AG04450 (cell line): ENCODE measurements at regions not wholly inside any gene's neighbourhood (a gene's known extent, or its start where the extent isn't known, plus 50 kb on each side); places are given as distances from the start of the nearest gene placed in this dataset.
"Not testable (repeated sequence)": the region's sequence is repeated elsewhere in the genome, so short reads cannot be mapped to it uniquely, and the experiment has no call there.

Source experiments
- CTCF ChIA-PET: fragments of 300-600, 350-600 bp; formaldehyde crosslinking; extraction: SDS; loops from one replicate; lab custom pipeline; 2022; ENCODE audit warnings: antibody characterized with exemption, inconsistent platforms; lab: Charles Lee
- POLR2A ChIA-PET: fragments of 350-600 bp; formaldehyde crosslinking; extraction: SDS; loops from one replicate; lab custom pipeline; 2021; ENCODE audit warnings: antibody characterized with exemption, inconsistent platforms; lab: Yijun Ruan, JAX
- DNase-seq: peaks from one replicate; pipeline ENCODE4 v3.0.0-alpha.2; 2011; ENCODE audit warnings: low read depth, low spot score
- H3K27ac ChIP-seq: one replicate; pipeline ENCODE4 v1.5.1; 2012; ENCODE audit warnings: low read depth, low read length, control low read depth
- H3K27me3 ChIP-seq: one replicate; pipeline ENCODE4 v1.6.0; 2012; ENCODE audit warnings: low read length; ENCODE audit not compliant: control insufficient read depth, insufficient read depth
- H3K4me3 ChIP-seq: 2 replicates; pipeline ENCODE4 v1.5.1; 2011; ENCODE audit warnings: mild to moderate bottlenecking, low read depth, low read length, control low read depth
- H3K9me3 ChIP-seq: 2 replicates; pipeline ENCODE4 v1.5.1; 2012; ENCODE audit warnings: low read length; ENCODE audit not compliant: control insufficient read depth, insufficient read depth
- TF ChIP-seq, protein P1 (sequence below): IDR thresholded peaks from 2 replicates; pipeline ENCODE4 v1.5.1; 2011; ENCODE audit warnings: low read depth, low read length, control low read depth, inconsistent platforms

DNA sequence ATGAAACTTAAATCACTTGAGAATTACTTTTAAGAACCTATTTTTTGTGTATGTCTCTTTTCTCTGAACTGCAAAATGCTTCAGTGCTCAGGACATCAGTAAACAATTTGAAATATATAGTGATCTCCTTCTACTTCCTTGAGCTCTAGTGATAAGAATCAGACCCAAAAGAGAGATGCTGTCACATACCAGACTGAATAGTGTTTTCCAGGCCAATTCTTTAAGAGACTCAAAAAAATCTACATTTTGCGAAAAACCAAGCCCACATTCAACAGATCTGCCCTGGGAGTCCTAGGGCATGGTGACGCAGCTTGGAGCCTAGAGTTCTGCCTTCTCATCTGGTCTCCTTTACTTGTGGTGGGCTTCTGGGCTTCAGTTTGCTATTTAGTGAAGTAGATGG is 72.1 kb upstream of the SLC13A1 start:
- Histone ChIP-seq H3K27me3 (no peaks in the 10 kb centered on the region), H3K9me3 (peaks cover under 1% of the 10 kb centered on the region; the same call in 1 of the 2 replicates), H3K4me3 (no peak overlapping the region), H3K27ac (no peak overlapping the region)
- ChIA-PET CTCF (no interaction called here), POLR2A (no interaction called here)
- no peak for DNase-seq
- TF ChIP-seq, protein P1, sequence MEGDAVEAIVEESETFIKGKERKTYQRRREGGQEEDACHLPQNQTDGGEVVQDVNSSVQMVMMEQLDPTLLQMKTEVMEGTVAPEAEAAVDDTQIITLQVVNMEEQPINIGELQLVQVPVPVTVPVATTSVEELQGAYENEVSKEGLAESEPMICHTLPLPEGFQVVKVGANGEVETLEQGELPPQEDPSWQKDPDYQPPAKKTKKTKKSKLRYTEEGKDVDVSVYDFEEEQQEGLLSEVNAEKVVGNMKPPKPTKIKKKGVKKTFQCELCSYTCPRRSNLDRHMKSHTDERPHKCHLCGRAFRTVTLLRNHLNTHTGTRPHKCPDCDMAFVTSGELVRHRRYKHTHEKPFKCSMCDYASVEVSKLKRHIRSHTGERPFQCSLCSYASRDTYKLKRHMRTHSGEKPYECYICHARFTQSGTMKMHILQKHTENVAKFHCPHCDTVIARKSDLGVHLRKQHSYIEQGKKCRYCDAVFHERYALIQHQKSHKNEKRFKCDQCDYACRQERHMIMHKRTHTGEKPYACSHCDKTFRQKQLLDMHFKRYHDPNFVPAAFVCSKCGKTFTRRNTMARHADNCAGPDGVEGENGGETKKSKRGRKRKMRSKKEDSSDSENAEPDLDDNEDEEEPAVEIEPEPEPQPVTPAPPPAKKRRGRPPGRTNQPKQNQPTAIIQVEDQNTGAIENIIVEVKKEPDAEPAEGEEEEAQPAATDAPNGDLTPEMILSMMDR = no peak

DNA sequence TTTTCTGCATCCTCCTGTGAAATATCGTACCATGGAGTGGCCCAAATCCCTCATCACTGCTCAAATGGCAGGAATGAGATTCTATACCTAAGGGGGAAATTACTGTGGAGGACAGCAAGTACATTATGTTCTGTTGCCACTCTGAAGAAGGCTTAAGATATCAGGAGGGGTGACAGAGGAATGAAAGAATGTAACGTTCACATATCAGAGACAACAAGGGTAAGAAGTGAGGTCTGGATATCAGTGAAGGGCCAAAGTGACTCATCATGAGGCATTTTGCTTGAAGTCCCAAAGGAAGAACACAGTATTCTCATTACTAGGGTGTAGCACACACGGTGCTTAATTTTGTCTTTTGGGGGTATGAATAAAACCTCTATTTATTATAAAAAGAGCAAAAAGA is 71.5 kb upstream of the SLC13A1 start:
- peaks cover 4% of the 10 kb centered on the region; the same call in 1 of the 2 replicates for H3K9me3 ChIP-seq
- POLR2A ChIA-PET = no interaction called here
- no peak overlapping the region for H3K4me3 ChIP-seq
- H3K27ac ChIP-seq = no peak overlapping the region
- H3K27me3 ChIP-seq = no peaks in the 10 kb centered on the region
- no peak for DNase-seq
- TF ChIP-seq, protein P1 = no peak
- CTCF ChIA-PET = no interaction called here

DNA sequence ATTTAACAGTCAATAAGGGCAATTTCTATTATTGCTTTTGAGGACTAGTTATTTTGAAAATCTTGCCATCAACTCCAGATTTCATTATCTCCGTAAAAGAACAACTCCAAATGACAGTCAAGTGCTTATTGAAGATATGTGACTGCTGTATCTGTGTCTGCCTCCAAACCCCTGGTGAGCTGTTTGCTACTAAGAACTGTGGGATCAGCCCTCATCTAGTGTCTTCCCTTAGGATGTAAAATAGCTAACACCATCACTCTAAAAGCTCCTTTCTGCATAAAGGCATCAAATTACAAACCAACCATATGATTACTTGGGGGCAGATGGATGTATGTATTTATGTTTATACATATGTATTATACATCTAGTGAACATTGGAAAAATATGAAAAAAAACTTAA is 70.8 kb upstream of the SLC13A1 start:
- CTCF ChIA-PET = no interaction called here
- Histone ChIP-seq H3K27ac (no peak overlapping the region), H3K9me3 (peaks cover 4% of the 10 kb centered on the region; the same call in 1 of the 2 replicates), H3K4me3 (no peak overlapping the region), H3K27me3 (no peaks in the 10 kb centered on the region)
- TF ChIP-seq, protein P1 = no peak
- no peak for DNase-seq
- POLR2A ChIA-PET = no interaction called here

DNA sequence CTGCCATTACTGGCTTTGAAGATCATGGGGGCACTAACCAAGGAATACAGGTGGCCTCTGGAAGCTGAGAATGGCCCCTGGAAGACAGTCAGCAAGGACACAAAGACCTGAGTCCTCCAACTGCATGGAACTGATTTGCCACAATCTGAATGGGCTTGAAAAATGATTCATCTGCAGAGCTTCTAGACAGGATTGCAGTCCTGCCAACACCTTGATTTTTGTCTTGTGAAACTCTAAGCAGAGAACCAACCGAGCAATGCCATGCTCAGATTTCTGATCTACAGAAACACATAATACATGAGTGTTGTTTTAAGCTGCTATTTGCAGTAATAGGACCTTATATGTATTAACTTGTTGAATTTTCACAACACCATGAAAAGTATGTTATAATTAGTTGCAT is 66.1 kb upstream of the SLC13A1 start:
- DNase-seq = no peak
- Histone ChIP-seq H3K4me3 (no peak overlapping the region), H3K9me3 (peaks cover 4% of the 10 kb centered on the region), H3K27me3 (no peaks in the 10 kb centered on the region), H3K27ac (no peak overlapping the region)
- TF ChIP-seq, protein P1 = no peak
- ChIA-PET POLR2A (no interaction called here), CTCF (no interaction called here)

DNA sequence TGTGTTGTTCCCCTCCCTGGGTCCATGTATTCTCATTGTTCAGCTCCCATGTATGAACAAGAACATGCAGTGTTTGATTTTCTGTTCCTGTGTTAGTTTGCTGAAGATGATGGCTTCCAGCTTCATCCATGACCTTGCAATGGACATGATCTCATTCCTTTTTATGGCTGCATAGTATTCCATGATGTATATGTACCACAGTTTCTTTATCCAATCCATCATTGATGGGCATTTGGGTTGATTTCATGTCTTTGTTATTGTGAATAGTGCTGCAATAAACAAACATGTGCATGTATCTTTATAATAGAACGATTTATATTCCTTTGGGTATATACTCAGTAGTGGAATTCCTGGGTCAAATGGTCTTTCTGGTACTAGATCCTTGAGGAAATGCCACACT is 65.1 kb upstream of the SLC13A1 start:
- H3K4me3 ChIP-seq, CTCF ChIA-PET, H3K27ac ChIP-seq, H3K9me3 ChIP-seq, DNase-seq, POLR2A ChIA-PET, H3K27me3 ChIP-seq: not testable (repeated sequence)

DNA sequence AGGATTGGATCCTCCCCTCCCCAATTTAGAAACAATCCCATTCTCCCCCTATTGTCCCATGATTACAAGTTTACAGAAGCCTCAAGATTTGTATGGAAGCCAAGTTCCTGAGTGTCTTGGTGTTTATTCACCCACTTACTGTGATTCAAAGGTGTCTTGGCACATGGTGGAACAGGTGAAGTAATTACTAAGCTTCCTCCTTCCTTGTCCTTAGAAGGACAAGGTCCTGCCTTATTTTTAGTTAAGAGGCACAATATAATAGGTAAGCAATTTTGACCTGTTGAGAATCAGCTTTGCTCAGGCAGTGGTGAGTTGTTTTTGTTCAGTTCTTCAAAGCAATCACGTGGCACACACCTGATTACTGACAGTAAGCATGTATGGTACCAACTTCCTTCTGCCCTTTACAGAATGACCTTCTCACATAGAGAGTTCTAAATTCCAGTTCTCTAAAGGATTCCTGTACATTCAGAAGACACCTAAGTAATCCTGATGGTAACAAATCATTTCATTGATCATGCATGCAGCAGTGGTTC is 60.7 kb upstream of the SLC13A1 start:
- CTCF ChIA-PET = no interaction called here
- Histone ChIP-seq H3K4me3 (no peak overlapping the region), H3K9me3 (peaks cover 6% of the 10 kb centered on the region), H3K27ac (no peak overlapping the region), H3K27me3 (no peaks in the 10 kb centered on the region)
- POLR2A ChIA-PET = no interaction called here
- TF ChIP-seq, protein P1 = no peak
- DNase-seq = no peak
